Mucosa of descending colon (tissue), 3 donors: ENCODE measurements at regions not wholly inside any gene's neighbourhood (a gene's known extent, or its start where the extent isn't known, plus 50 kb on each side); places are given as distances from the start of the nearest gene placed in this dataset.
"Not testable (repeated sequence)": the region's sequence is repeated elsewhere in the genome, so short reads cannot be mapped to it uniquely, and the experiment has no call there.

Experiments
- ATAC-seq: fragments of 200-7000 bp; cut with Tn5 transposase; one replicate; pipeline ENCODE4 v1.9.1; 2020; ENCODE audit warnings: mild to moderate bottlenecking, moderate library complexity
- DNase-seq, 3 donors: peaks; one replicate each; pipeline ENCODE4 v3.0.0-alpha.2; 2020
- H3K36me3 ChIP-seq: fragments of 200-600 bp; one replicate; pipeline ENCODE4 v1.8.0; 2021; ENCODE audit warnings: low read depth, mild to moderate bottlenecking
- H3K4me1 ChIP-seq: fragments of 200-600 bp; one replicate; pipeline ENCODE4 v1.8.0; 2021; ENCODE audit warnings: low read depth, mild to moderate bottlenecking
- H3K4me3 ChIP-seq: fragments of 200-600 bp; one replicate; pipeline ENCODE4 v1.8.0; 2021; ENCODE audit warnings: mild to moderate bottlenecking
- H3K9me3 ChIP-seq: fragments of 200-600 bp; one replicate; pipeline ENCODE4 v1.8.0; 2021; ENCODE audit warnings: mild to moderate bottlenecking
- CTCF ChIP-seq: fragments of 200-600 bp; IDR thresholded peaks from one replicate; pipeline ENCODE4 v1.8.0; 2022; ENCODE audit warnings: antibody characterized with exemption, mild to moderate bottlenecking
- intact Hi-C, 2 donors: fragments of 100-400 bp; cut with DNase I in 1 of 2; cut with micrococcal nuclease in 1 of 2; formaldehyde crosslinking; loops; one replicate each; pipeline versions ENCODE4 v1.11.0 to v1.11.1; 2022; cut with DNase I, micrococcal nuclease
- donor health status: DM: no; HTN: no; CAD: no; lungs with moderate emphysema.
- donor health status: DM: no; HTN: no; CAD: no.
- donor health status: DM: no; HTN: yes; CAD: no.

GRCh38 chr6:139701695-139702094 lies 327.2 kb upstream of the CITED2 start:
- no peak for TF ChIP-seq CTCF
- ATAC-seq (no peak), DNase-seq (no peak)
- intact Hi-C loops: no loop called here
- no peak overlapping the region for H3K4me3 ChIP-seq
- no peaks in the 10 kb centered on the region for H3K36me3 ChIP-seq
- H3K9me3 ChIP-seq: no peaks in the 10 kb centered on the region
- H3K4me1 ChIP-seq: peaks cover 9% of the 10 kb centered on the region

GRCh38 chr6:139701003-139701402 lies 326.6 kb upstream of the CITED2 start:
- intact Hi-C loops: no loop called here
- no peak for TF ChIP-seq CTCF
- peak; percentile 57 for ATAC-seq

GRCh38 chr6:139699911-139700310 lies 325.5 kb upstream of the CITED2 start:
- intact Hi-C loops: no loop called here
- no peaks in the 10 kb centered on the region for H3K9me3 ChIP-seq

More at GRCh38 chr6:139701003-139701402, 326.6 kb upstream of the CITED2 start:
- no peaks in the 10 kb centered on the region for H3K9me3 ChIP-seq
- no peak for DNase-seq
- H3K36me3 ChIP-seq: no peaks in the 10 kb centered on the region
- H3K4me1 ChIP-seq: peaks cover 9% of the 10 kb centered on the region
- no peak overlapping the region for H3K4me3 ChIP-seq

GRCh38 chr6:139699335-139699734 lies 324.9 kb upstream of the CITED2 start:
- Histone ChIP-seq H3K4me1 (peaks cover 9% of the 10 kb centered on the region), H3K36me3 (no peaks in the 10 kb centered on the region), H3K4me3 (no peak overlapping the region), H3K9me3 (no peaks in the 10 kb centered on the region)
- DNase-seq (no peak), ATAC-seq (no peak)
- TF ChIP-seq CTCF: no peak
- intact Hi-C loops: no loop called here

More at GRCh38 chr6:139699911-139700310, 325.5 kb upstream of the CITED2 start:
- TF ChIP-seq CTCF: no peak
- H3K4me3 ChIP-seq: no peak overlapping the region
- DNase-seq (no peak), ATAC-seq (no peak)
- H3K36me3 ChIP-seq: no peaks in the 10 kb centered on the region
- peaks cover 9% of the 10 kb centered on the region for H3K4me1 ChIP-seq

GRCh38 chr6:139698526-139699176 lies 324.2 kb upstream of the CITED2 start:
- Histone ChIP-seq H3K9me3 (no peaks in the 10 kb centered on the region), H3K36me3 (no peaks in the 10 kb centered on the region), H3K4me1 (peaks cover 9% of the 10 kb centered on the region), H3K4me3 (no peak overlapping the region)
- DNase-seq: peak in 1 of 3 donors; percentile 60
- TF ChIP-seq CTCF: no peak
- intact Hi-C loops: no loop called here
- peak; percentile 85 for ATAC-seq

- H3K4me1 ChIP-seq, H3K36me3 ChIP-seq, H3K9me3 ChIP-seq, ATAC-seq, intact Hi-C loops, H3K4me3 ChIP-seq: not testable (repeated sequence)
- DNase-seq: peak in 1 of 3 donors; percentile 38
Observed at GRCh38 chr6:139697856-139698255, 323.4 kb upstream of the CITED2 start.

GRCh38 chr6:139696991-139697390 lies 322.5 kb upstream of the CITED2 start:
- H3K9me3 ChIP-seq, DNase-seq, H3K4me3 ChIP-seq, ATAC-seq, H3K36me3 ChIP-seq, intact Hi-C loops, H3K4me1 ChIP-seq: not testable (repeated sequence)
